Osteoblast (primary cell): ENCODE measurements at regions not wholly inside any gene's neighbourhood (a gene's known extent, or its start where the extent isn't known, plus 50 kb on each side); places are given as distances from the start of the nearest gene placed in this dataset.

Experiments used
- DNase-seq: peaks from one replicate; pipeline ENCODE4 v3.0.0; 2011; ENCODE audit warnings: low spot score, mixed read lengths; ENCODE audit not compliant: insufficient read length; ENCODE audit errors: missing footprints
- H2AFZ ChIP-seq: 2 replicates; pipeline ENCODE4 v1.6.0; 2011; ENCODE audit warnings: mild to moderate bottlenecking, low read length
- H3K27ac ChIP-seq: 2 replicates; pipeline ENCODE4 v1.5.1; 2011; ENCODE audit warnings: mild to moderate bottlenecking, low read depth, low read length, moderate library complexity
- H3K27me3 ChIP-seq: 2 replicates; pipeline ENCODE4 v1.6.0; 2012; ENCODE audit warnings: mild to moderate bottlenecking, control low read depth, inconsistent platforms, low read length, moderate library complexity; ENCODE audit not compliant: insufficient read depth
- H3K36me3 ChIP-seq: 2 replicates; pipeline ENCODE4 v1.5.1; 2011; ENCODE audit warnings: mild to moderate bottlenecking, low read length, control low read depth, moderate library complexity; ENCODE audit not compliant: insufficient read depth
- H3K4me1 ChIP-seq: 2 replicates; pipeline ENCODE4 v1.5.1; 2011; ENCODE audit warnings: mild to moderate bottlenecking, low read length, control low read depth, moderate library complexity; ENCODE audit not compliant: insufficient read depth
- H3K4me2 ChIP-seq: 2 replicates; pipeline ENCODE4 v1.6.0; 2011; ENCODE audit warnings: mild to moderate bottlenecking, low read length; ENCODE audit not compliant: insufficient read depth
- H3K4me3 ChIP-seq: fragments of 200-600 bp; sonication (generic); 3 replicates; pipeline ENCODE4 v1.5.1; 2012; ENCODE audit warnings: mild to moderate bottlenecking, low read length, inconsistent platforms; ENCODE audit not compliant: insufficient read depth
- H3K79me2 ChIP-seq: 2 replicates; pipeline ENCODE4 v1.6.0; 2012; ENCODE audit warnings: mild to moderate bottlenecking, low read length, control low read depth, inconsistent platforms; ENCODE audit not compliant: insufficient read depth
- H3K9me3 ChIP-seq: 2 replicates; pipeline ENCODE4 v1.5.1; 2011; ENCODE audit warnings: low read depth, low read length, control low read depth
- H4K20me1 ChIP-seq: 2 replicates; pipeline ENCODE4 v1.6.0; 2012; ENCODE audit warnings: mild to moderate bottlenecking, low read length, control low read depth; ENCODE audit not compliant: insufficient read depth
- CTCF ChIP-seq: IDR thresholded peaks from 2 replicates; pipeline ENCODE4 v1.5.1; 2011; ENCODE audit warnings: mild to moderate bottlenecking, low read depth, low read length, moderate library complexity; ENCODE audit errors: extremely low read depth

DNA sequence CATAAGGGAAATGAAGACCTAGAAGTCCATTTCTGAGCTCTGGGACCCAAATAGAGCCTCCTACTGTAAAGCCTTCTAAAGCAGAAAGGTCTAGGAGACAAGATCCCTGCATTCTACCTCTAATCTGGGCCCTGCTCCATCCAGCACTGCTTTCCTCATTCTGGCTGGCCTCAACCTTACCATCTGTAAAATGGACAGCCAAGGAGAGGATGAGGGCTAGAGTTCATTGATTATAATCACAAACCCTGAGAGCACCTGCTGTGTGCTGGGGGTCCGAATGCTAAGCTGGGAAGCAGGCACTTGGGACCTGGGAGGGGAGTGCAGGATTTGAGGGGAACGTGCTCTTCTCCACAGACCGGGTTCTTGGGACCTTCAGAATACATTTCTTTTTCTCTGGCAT is 454.0 kb upstream of the ZMIZ1 start:
- TF ChIP-seq CTCF = no peak
- Histone ChIP-seq H3K36me3 (no peaks in the 10 kb centered on the region), H3K27me3 (peaks cover 44% of the 10 kb centered on the region), H3K27ac (no peak overlapping the region), H3K4me1 (no peaks in the 10 kb centered on the region), H4K20me1 (no peaks in the 10 kb centered on the region), H3K9me3 (no peaks in the 10 kb centered on the region), H3K79me2 (no peaks in the 10 kb centered on the region), H3K4me3 (no peak overlapping the region), H2AFZ (no peak overlapping the region), H3K4me2 (no peak overlapping the region)
- DNase-seq = no peak

DNA sequence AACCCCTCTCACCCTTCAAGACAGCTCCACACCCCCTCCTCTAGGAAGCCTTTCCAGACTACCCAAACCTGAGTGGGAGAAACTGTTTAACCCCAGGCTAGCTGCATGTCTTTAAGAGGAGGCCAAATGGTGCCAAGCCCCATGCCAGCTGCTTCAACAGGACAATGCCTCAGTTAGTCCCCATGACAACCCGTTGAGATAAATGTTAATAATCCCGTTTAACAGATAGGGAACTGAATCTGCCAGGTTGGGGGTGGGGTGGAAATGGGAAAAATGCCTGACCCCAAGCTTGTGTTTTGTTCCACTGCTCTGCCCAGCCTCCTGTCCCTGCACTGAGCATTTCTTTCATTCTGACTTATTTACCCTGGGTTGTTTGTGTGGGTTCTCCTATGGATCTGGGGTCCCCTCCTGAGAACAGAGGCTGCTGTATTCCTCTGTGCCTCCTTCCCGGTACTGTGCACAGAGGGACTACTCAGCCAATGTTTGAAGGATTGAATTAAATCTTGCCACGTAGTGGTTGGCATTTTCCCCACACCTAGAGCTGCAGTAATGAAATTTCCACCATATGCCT is 452.6 kb upstream of the ZMIZ1 start:
- Histone ChIP-seq H3K36me3 (no peaks in the 10 kb centered on the region), H3K4me1 (no peaks in the 10 kb centered on the region), H3K27me3 (peaks cover 45% of the 10 kb centered on the region)

GRCh38 chr10:78617115-78617514 is 451.7 kb upstream of the ZMIZ1 start:
- H3K79me2 ChIP-seq = no peaks in the 10 kb centered on the region
- H3K27ac ChIP-seq = no peak overlapping the region
- no peak overlapping the region for H3K4me3 ChIP-seq
- H3K4me2 ChIP-seq = no peak overlapping the region
- no peak for DNase-seq
- H3K9me3 ChIP-seq = no peaks in the 10 kb centered on the region
- no peak overlapping the region for H2AFZ ChIP-seq
- TF ChIP-seq CTCF = no peak
- H3K4me1 ChIP-seq = no peaks in the 10 kb centered on the region
- no peaks in the 10 kb centered on the region for H4K20me1 ChIP-seq
- H3K36me3 ChIP-seq = no peaks in the 10 kb centered on the region
- H3K27me3 ChIP-seq = peaks cover 44% of the 10 kb centered on the region

More for the DNA sequence above, 452.6 kb upstream of the ZMIZ1 start:
- Histone ChIP-seq H3K4me2 (no peak overlapping the region), H2AFZ (no peak overlapping the region), H3K79me2 (no peaks in the 10 kb centered on the region), H3K9me3 (no peaks in the 10 kb centered on the region), H3K27ac (no peak overlapping the region), H4K20me1 (no peaks in the 10 kb centered on the region), H3K4me3 (no peak overlapping the region)
- no peak for DNase-seq
- no peak for TF ChIP-seq CTCF

DNA sequence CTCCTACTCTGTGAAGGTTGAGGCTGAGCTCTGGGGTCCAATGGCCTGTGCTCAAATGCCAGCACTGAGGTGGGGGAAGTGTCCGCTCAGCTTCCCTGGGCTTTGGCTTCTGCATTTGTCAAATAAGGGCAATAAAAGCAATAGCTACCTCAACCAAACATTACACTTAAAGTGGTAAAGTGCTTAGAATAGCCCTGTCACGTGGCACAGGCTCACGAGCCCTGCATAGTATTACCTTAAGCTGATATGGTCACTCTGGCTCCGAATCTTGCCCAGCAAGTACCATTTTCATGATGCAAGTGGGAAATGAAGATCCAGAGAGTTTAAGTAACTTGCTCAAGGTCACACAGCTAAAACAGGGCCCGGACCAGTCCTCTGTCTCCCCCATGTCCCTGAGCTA is 451.1 kb upstream of the ZMIZ1 start:
- H4K20me1 ChIP-seq = no peaks in the 10 kb centered on the region
- no peaks in the 10 kb centered on the region for H3K4me1 ChIP-seq
- TF ChIP-seq CTCF = no peak
- no peaks in the 10 kb centered on the region for H3K36me3 ChIP-seq
- H3K9me3 ChIP-seq = no peaks in the 10 kb centered on the region
- H3K4me3 ChIP-seq = no peak overlapping the region
- H2AFZ ChIP-seq = no peak overlapping the region
- H3K27me3 ChIP-seq = peaks cover 40% of the 10 kb centered on the region
- H3K4me2 ChIP-seq = no peak overlapping the region
- H3K79me2 ChIP-seq = no peaks in the 10 kb centered on the region
- peak; percentile 30 for DNase-seq
- no peak overlapping the region for H3K27ac ChIP-seq
